Hepatic stellate cell (primary cell): ENCODE measurements at regions not wholly inside any gene's neighbourhood (a gene's known extent, or its start where the extent isn't known, plus 50 kb on each side); places are given as distances from the start of the nearest gene placed in this dataset.

Experiments
- DNase-seq: peaks from one replicate; pipeline ENCODE4 v3.0.0; 2011; ENCODE audit warnings: low spot score

DNA sequence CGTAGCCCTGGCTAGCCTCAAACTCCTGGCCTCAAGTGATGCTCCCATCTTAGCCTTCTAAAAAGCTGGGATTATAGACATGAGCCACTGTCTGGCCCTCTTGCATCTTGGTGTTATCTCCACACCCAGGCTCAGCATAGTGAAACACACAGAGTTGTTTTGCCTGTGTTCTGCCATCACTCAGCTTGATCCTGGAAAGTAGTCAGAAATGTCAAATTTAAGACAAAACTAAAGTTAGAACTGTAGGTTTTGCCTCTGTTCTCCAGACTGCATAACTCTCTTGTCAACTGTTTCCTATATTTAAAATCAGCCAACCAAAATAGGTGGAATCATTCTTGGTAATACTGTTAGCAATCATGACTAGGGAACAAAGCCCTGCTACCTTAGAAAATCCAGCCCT is 72.1 kb upstream of the GULP1 start:
- DNase-seq = no peak

DNA sequence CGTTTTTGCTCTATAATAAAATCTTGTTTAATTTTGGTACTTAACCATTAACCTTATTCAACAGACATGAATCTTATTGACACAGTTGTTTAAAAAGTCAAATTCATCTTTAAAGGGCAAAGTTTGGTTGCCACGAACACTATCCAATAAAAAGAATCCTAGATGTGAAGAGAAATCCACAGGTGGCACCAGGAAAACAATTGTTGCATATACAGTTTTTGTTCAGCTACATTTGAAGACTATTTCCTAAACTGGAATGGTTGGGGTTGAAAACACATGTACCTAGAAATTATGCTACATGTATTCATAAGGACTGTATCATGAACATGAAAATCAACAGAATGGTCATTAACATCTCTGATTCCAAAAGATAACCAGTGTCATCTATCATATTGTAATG is 71.1 kb upstream of the GULP1 start:
- no peak for DNase-seq

DNA sequence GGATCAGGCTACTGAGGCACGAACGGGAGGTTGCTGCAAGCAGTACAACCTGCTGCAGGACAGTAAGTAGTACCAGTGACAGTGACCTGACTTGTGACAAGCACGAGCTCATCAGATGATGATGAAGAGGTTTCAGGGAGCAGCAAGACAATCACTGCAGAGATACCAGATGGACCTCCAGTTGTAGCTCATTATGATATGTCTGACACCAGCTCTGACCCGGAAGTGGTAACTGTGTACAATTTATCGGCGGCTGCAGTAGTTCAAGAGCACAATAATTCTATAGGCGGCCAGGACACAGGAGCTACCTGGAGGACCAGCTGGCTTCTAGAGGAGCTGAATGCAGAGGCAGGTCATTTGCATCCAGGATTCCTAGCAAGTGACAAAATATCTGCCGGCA is 64.0 kb upstream of the GULP1 start:
- no peak for DNase-seq

DNA sequence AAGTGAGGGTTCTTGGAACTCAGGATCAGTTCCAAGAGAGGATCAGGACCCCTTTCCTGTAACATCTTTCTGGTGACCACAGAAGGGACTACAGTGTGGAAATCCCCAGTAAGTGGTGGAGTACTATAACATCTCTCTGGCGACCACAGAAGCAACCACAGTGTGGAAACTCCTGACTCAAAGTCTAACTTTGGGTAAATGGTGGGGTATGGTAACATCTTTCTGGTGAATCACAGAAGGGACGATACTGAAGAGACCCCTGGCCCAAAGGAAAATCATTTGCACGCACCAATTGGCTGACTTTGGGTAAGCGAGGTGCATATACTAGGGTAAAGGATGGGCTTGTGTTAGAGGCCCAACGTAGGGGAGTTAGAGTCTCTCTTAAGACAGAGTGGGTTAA is 56.3 kb upstream of the GULP1 start:
- DNase-seq = no peak

DNA sequence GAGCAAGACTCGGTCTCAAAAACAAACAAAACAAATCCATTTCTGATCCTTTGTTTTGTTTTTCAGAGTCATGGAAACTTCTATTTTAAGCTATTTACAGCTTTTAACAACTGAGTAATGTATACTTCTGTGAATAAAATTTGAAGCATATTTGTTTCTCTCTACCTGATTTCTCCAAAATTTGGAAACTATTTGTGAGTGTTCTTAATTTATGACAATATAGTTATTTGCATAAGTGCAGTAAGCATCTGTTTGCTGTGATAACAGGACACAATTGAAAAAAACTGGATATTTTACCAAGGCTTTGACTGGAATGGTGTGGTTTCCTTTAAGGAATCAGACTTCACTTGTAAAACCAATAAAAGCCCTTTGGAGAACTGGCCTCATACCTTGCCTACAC is 53.3 kb upstream of the GULP1 start:
- no peak for DNase-seq
